UCSD-AML1 (cell line): ENCODE measurements at regions not wholly inside any gene's neighbourhood (a gene's known extent, or its start where the extent isn't known, plus 50 kb on each side); places are given as distances from the start of the nearest gene placed in this dataset.
"Not testable (repeated sequence)": the region's sequence is repeated elsewhere in the genome, so short reads cannot be mapped to it uniquely, and the experiment has no call there.

ENCODE experiments used
- DNase-seq: peaks from one replicate; lab custom pipeline; 2025; ENCODE audit not compliant: unreplicated experiment; lab: John Stamatoyannopoulos, UW

DNA sequence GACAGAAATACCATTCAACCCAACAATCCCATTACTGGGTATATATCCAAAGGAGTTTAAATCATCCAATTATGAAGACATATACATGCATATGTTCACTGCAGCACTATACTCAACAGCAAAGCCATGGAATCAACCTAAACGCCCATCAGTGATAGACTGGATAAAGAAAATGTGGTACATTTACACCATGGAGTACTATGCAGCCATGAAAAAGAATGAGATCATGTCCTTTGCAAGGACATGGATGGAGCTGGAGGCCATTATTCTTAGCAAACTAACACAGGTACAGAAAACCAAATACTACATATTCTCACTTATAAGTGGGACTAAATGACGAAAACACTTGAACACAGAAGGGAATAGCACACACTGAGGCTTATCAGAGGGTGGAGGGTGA lies 230.6 kb upstream of the ETAA1 start:
- DNase-seq: not testable (repeated sequence)

DNA sequence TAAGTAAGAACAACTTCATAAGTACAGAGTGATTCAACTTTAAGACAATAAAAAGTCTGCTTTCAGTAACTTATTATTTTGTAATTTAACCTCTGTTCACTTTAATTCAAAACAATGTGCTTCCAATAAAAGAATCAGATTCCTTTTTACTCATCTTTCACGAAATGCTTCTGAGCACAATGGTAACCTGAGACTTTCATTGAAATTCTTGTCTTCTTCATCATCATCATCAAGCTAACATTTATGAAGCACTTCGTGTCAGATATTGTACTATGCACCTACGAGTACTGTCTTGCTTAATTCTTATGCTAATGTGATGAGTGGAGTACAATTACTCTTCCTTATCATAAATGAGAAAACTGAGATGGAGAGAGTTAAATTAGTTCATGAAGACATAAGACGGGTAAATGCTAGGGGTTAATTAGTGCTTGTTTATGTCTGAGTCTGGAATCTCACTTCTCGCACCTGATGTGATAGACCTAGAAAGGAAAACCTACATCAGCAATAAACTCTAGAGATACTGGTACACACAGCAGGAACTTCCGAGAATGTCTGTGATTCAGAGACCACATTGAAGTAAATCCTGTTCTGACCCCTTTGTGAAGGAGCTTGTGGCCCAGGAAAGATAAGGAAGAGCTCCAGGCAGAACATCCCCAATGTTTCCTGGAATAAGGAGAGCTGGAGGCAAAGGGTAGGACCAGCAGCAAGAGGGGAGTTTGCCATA lies 227.6 kb upstream of the ETAA1 start:
- DNase-seq: no peak

DNA sequence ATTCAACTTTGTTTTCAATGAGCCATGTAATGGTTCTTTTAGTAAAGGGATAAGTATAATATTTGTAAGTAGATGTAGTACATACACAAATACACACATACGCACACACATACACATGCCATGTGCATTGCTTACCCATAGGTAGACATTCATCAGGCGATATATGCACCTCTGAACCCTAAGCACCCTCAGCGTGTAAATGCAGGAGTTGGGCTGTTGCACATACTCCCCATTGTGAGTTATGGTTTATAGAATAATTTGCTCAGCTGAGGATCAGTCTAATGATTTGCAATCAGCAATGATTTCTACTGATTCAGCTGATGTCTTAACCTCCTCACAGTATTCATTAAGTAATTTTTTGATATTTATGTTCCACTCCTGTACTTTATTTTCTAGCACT lies 217.6 kb upstream of the ETAA1 start:
- no peak for DNase-seq

DNA sequence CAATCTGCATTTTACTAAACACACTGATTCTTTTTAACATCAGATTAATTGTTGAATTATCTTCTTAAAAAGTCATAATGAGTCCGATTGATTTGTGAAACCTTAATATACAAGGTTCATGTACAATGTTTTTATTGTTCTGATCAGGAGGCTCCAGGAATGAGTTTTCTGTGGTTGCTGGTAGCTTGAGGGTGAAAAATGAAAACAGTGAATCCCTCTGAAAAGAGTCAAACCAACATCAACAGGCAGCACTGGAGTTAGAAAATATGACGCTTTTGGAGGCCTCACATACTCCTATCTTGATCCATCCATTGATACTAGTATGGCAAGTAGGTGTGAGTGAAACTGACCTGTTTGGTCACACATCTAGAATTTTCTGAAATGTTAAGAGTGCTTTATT lies 216.3 kb upstream of the ETAA1 start:
- no peak for DNase-seq

DNA sequence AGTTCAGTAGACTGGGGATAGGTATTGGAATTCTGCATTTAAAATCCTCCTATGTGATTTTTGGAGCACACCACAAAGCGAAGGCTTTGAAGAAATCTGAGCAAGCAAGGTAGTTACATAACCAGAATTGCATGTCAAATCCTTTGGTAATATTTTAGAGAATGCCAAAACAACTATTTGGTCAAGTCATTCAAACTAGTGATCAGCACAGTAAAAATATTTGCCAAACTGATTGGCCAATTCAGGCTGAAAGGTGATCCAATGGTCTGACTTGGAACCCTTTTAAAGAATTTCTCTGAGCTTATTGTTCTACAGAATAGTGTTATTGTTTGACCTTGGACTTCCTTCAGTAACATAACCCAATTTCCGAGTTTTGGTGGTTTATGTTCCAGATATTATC lies 214.2 kb upstream of the ETAA1 start:
- DNase-seq: no peak

DNA sequence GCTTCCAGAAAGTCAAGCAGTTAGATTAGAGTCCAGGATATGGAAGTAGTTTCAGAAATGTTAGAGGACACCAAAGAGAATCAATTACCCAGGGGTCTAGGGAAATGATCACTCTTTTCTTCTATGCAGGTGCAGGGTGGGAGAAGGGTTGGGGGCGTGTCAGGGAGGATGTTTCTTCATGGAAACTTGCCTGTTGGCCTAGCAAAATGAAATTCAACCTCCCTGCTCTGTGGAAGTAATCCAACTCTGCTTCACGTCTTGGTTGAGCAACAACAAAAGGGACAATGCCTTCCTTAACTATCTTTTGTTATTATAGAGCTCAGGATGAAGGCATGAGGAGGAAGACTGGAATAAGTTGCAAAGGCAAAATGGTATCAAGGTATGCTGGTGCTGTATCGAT lies 210.8 kb upstream of the ETAA1 start:
- no peak for DNase-seq

DNA sequence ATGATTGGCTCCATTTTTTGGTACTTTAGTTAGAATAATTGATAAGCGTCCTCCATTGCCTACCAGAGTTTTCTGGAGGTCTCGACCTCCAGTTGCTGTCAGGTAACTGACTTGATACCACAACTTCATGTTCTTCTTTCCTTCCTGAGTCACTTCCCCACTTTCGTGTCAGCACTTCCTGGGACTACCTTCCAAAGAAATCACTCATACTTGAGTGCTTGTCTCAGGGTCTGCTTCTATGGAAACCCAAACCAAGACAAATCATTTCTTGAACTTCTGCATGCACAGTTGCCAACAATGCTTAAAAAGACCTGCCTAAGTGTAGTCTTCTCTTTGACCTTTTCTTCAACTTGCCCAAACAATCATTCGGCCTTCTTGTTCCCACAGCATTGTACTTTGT lies 210.3 kb upstream of the ETAA1 start:
- DNase-seq: no peak

DNA sequence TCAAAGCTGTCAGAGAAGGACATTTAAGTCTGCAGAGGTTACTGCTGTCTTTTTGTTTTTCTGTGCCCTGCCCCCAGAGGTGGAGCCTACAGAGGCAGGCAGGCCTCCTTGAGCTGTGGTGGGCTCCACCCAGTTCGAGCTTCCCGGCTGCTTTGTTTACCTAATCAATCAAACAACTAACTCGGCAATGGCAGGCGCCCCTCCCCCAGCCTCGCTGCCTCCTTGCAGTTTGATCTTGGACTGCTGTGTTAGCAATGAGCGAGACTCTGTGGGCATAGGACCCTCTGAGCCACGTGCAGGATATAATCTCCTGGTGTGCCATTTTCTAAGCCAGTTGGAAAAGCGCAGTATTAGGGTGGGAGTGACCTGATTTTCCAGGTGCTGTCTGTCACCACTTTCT lies 201.8 kb upstream of the ETAA1 start:
- not testable (repeated sequence) for DNase-seq

DNA sequence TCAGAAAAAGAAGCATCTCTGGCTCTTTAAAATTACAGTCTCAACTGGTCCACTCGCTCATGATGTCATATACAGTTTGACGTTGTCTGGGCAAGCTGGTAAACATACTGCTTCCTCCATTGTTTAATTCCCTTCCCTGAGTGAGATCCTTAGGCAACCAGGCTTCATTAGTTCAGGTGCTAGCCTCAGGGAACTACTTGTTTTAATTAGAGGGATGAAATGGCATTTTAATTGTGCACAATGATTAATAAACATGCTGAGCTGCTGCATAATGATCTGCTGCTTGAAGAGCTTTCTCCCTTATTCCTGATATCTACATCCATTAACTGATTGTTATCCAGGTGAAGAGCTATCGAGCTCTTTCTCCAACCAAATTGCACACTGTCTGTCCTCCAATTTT lies 195.6 kb upstream of the ETAA1 start:
- no peak for DNase-seq

DNA sequence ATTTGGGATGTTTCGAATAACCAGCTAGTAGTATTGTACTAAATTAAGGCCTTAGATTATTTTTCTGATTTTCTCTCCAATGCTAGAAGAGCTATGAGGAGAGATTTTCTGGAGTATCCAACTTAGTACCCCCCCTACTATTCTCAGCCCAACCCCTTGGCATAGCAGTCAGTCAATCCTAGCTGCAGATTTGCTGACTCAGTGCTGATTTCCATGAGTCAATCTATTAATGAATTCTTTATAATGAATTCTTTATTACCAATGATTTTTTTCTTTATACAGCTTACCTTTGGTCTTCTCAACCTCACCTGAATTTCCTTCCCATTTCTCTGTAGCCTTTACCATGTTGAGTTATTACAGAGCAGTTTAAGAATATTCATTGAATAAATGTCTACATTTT lies 192.8 kb upstream of the ETAA1 start:
- no peak for DNase-seq

DNA sequence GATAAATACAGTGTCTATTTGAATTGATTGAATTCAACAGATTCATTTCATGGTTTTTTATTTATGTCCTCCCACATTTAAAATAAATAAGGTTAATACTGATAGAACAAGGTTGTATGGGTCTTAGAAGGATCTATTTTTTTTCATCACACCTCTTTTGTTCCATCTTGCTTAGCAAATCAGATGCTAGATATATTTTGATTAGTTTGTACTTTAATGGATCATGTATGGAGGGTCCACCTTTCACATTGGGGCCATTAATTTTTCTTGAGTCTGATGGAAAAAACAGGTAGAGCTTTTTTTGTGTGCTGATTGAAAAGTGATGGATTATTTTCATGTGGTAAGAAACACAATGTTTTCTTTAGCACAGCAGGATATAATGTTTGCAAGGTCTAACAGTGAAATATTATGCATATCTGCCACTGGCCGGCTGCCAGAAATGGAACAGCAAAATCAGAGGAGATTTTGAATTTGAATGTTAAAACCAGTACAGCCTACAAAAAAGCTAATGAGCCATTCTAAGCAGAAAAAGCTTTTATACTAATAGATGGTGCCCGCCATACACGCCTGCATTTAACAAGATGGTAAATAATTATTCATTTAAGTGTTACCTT lies 188.1 kb upstream of the ETAA1 start:
- DNase-seq: no peak

DNA sequence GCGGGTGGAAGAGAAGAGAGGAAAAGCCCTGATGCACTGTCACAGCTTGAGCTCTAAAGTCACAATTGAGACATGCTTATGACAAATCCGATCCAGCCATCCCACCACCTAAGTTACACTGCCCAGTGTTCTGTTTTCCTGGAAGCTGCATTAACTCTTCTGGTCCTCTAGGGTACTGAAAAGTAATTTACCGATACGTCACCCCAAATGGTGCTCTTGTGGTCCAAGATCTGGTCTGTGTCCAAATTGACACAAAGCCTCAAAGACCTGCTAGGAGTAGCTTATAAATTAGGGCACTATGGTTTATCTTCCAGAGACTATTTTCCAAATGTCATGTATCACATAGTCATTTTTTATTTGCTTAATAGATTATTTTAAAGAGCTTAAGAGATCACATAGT lies 186.7 kb upstream of the ETAA1 start:
- DNase-seq: no peak

DNA sequence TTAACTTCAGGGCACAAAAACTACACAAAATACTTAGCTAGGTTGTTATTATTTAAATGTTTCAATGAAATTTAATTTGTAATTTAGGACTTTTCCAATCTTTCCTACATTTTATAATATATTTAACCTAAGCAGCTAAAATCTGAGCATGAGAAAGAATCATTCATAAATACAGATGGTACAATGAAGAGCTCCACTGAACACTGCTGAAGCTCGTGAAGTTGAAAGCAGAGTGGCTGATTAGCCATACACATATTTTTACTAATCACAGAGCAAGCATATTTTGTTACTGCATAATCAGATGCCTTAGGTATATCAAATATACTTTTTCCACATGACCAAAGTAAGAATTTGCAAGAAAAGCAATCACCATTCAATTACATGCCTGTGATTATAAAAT lies 184.9 kb upstream of the ETAA1 start:
- no peak for DNase-seq

DNA sequence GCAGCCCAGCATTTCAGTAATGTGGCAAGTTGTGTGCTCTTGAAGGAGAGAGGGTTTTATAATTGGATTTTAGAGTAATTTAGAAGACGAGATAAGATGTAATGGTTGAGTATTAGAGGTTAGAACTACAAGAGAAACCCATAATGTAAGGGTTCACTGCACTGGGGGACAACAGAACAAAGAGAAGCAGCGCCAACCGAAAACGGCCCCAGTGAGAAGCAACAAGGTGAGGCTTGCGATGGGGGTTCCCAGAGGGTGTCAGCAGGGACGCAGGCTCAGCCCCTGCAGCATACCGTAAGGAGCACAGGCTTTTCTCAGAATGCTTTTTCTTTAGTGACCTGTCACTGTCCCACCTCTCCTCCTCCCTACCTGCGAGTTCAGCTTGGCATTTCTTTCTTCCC lies 183.9 kb upstream of the ETAA1 start:
- DNase-seq: no peak

DNA sequence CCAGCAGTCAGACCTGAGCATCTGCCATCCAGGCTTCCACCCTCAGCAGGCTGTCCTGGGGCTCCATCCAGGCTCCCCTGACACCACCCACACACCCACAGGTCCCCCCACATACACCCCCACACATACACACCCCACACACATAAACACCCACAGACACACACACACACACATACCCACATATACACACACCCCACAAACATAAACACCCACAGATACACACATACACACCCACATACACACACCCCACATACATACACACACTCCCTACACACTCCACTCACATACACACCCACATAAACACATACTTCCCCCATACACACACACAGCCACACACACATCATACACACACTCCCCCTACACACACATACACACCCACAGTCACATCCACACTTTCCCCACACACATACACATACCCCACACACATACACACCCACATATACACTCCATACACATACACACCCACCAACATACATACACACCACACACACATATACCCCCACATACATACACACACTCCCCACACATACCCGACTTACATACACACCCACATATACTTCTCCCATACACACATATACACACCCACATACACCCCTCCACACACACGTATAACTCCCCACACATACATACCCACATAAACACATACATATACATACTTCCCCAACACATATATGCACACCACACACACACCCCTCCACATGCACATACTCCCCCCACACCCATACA lies 183.3 kb upstream of the ETAA1 start:
- DNase-seq: no peak

DNA sequence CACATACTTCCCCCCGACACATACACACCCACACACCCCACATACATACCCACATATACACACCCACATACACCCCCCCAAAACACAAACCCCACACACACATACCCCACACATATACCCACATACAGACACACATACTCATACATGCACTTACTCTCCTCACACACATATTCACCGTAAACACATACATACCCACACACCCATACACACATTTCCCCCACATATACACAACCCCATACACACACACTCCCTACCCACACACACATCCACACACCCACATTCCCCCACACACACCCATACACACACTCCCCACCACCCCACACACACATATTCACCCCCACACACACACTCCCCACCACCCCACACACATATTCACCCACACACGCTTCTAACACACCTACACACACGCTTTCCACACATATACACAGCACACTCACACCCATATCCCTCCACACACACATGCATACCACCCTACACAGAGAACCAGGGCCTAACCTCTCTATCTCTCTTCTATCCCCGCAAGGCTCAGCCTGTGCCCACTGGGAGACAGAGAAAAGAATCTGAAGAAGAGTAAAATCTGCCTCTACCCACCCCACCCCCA lies 182.4 kb upstream of the ETAA1 start:
- no peak for DNase-seq

DNA sequence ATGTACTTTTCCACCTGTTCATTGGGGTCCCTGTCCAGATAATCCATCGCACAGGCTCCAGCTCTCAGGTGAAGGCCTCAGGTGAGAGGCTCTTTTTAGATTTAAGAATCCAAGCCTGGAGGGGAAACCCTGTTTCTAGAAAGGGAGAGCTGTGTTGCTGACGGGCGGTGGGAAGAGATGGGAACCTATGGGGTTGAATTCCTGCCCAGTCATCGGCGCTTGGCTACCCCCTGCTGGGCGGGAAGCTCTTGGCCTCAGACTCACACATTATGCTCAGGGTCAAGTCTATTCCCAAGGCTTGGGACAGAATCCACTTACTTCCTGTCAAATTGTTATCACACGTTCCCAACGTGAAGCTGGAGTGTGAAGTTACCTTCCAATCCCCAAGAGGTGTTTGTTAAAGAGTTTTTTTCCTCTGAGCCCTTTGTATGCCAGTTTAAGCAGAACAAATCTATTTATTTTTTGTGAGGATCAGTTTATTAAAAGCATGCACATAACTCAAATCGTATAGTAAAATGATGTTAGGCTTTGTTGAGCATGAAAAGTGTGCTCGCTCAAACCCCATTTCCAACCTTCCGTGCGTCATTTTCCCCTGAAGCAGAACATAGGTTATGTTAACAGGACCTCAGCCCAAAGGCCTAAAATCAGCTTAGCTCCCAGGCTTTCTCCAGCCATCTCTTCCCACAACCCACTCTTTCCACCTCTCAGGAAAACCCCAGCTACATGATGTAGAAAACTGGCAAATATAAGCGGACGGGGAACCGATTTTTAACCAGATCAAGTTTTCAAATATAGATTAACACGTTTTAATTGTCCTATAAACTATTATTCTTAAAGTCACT lies 181.7 kb upstream of the ETAA1 start:
- DNase-seq: peak; percentile 49

DNA sequence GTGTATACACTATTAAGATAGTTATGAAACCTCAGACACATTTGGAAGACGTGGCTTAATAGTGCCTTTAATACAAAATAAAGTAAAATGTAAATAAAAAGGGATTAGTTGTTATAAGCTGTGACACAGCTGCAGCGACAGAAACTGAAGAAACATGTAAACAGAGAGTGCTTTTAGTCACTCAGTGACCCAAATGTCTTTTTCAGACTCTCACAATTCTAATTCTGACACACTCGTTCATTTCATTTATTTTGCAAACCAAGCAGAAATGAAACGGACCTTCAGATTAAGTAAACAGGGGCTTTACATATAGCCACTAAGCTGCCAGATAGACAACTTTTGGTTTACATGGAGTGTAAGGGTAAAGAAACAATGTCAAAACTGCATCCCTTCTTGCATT lies 181.0 kb upstream of the ETAA1 start:
- DNase-seq: no peak

DNA sequence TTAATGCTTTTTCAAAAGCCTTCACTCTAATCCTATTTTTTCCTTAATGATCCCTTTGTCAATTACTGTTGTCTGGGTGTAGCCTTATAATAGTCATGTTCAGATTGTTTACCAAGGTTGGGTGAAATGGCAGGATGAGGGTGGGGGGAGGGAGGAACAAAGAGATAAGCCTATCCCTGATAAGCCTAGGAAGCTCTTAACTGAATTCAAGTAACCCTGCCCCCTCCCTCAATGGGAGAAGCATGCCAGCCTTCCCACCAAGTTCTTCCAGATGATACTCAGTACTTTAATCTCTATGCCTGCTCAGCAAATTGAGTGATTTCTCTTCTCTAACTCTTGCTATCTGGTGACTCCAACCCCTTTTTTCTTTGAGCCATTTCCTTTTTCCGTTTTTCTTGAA lies 180.3 kb upstream of the ETAA1 start:
- no peak for DNase-seq

DNA sequence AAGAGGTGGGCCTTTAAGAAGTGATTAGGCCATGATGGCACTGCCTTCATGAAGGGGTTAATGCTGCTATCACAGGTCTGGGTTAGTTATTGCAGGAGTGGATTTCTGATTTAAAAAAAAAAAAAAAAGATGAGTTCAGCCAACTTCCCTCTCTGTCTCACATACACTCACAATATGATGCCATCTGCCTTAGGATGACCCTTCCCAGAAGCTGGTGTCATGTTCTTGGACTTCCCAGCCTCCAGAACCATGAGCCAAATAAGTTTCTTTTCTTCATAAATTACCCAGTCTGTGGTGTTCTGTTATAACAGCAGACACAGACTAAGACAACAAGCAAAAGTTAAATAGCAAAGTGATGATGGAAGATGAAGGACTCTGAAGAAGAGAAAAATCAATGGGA lies 179.7 kb upstream of the ETAA1 start:
- DNase-seq: no peak

DNA sequence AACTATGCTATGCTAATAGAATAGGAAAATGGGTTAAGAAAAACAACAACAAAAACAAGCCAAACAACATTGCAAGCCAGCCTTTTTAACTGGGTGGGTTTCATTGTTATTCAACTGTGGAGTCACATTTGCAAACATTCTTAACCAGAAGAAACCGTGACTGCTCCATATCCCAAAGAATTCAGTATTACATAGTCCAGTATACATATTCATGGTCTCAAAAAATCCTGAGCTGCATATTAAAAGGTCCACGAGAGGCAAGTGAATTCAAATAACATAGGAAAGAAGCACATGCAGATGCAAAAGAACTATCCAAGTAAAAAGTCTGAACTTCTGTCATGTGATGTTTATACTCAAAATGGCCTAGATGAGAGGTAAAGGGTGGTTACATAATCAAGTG lies 179.1 kb upstream of the ETAA1 start:
- no peak for DNase-seq
